ENCODE measurements at regions not wholly inside any gene's neighbourhood (a gene's known extent, or its start where the extent isn't known, plus 50 kb on each side); places are given as distances from the start of the nearest gene placed in this dataset.

DNA sequence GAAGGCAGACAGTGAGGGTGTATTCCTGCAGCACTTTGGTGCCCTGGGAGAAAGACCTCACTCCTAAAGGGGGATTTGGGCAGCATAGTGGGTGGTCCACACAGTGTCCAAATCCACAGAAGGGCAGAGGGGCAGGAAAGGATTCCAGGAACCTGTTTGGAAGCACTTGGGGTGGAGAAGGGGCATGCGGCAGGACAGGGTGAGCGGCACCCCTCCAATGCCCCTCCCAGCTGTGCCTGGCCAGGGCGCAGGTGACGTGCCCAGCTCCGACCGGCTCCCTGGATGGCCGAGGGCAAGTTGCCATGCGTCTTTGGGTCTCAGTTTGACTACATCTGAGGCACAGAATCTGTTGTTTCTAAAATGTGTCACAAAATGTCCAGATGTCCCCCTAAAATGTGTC, 66.5 kb upstream of the HMX1 start:
- 66 to 89% methylated on average over 8 of the region's 8 CpGs for WGBS, 2 donors
- Histone ChIP-seq H3K27me3 (no peaks in the 10 kb centered on the region), H3K4me1 (no peaks in the 10 kb centered on the region), H3K36me3 (ENCODE audit: low read depth, missing control alignments) (no peaks in the 10 kb centered on the region), H3K9me3 (no peaks in the 10 kb centered on the region), H3K27ac (no peak overlapping the region), H3K4me3 (no peak overlapping the region)
- DNase-seq = no peak
- TF ChIP-seq, protein P1, sequence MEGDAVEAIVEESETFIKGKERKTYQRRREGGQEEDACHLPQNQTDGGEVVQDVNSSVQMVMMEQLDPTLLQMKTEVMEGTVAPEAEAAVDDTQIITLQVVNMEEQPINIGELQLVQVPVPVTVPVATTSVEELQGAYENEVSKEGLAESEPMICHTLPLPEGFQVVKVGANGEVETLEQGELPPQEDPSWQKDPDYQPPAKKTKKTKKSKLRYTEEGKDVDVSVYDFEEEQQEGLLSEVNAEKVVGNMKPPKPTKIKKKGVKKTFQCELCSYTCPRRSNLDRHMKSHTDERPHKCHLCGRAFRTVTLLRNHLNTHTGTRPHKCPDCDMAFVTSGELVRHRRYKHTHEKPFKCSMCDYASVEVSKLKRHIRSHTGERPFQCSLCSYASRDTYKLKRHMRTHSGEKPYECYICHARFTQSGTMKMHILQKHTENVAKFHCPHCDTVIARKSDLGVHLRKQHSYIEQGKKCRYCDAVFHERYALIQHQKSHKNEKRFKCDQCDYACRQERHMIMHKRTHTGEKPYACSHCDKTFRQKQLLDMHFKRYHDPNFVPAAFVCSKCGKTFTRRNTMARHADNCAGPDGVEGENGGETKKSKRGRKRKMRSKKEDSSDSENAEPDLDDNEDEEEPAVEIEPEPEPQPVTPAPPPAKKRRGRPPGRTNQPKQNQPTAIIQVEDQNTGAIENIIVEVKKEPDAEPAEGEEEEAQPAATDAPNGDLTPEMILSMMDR (IDR thresholded peaks at IDR 0.05) = no peak
- no peak for TF ChIP-seq POLR2A (IDR thresholded peaks at IDR 0.05)
- intact Hi-C loops (cut with DNase I; ENCODE audit: low total_unique reads) = no loop called here

DNA sequence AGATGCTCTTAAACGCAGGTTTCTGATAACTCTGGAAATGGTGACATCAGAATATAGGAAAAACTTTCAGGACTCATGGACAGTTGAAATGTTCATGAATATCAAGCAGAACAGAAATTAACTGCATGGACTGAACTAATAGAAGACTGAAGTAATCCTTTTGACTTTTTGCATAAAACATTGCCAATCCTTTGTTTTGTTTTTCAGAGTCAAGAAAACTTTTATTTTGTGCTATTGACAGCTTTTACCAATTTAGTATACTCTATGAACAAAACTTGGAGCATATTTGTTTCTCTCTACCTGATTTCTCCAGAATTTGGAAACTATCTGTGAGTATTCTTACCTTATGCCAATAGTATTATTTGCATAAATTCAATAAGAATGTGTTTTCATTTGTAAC, 61.2 kb upstream of the HMX1 start:
- H3K36me3 ChIP-seq (ENCODE audit: low read depth, missing control alignments) = no peaks in the 10 kb centered on the region
- 65 to 72% methylated on average over 1 of the region's 1 CpG for WGBS, 2 donors
- no peak for DNase-seq
- no peak for TF ChIP-seq POLR2A (IDR thresholded peaks at IDR 0.05)
- TF ChIP-seq, protein P1 (IDR thresholded peaks at IDR 0.05) = no peak
- no peaks in the 10 kb centered on the region for H3K27me3 ChIP-seq
- intact Hi-C loops (cut with DNase I; ENCODE audit: low total_unique reads) = no loop called here
- H3K4me1 ChIP-seq = no peaks in the 10 kb centered on the region
- H3K4me3 ChIP-seq = no peak overlapping the region
- no peak overlapping the region for H3K27ac ChIP-seq
- H3K9me3 ChIP-seq = no peaks in the 10 kb centered on the region

DNA sequence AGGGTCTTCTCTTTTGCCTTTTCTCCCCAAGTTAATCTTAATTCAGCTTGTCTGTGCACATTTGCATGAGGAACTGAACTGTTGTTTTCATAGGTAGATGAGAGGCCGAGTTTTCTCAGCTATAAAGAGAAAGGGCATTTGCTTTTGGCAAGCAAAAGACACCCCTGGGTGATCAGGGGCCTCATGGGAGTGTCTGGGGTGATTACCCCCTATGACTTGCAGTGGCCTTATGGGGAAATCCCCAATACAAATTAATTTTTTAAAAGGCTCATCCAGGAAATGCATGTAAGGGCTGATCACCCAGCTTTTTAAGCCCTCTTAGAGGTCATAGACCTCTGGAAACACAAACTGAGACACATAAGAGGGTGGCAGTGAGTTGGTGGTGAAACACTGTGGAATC, 56.4 kb upstream of the HMX1 start:
- H3K27ac ChIP-seq = no peak overlapping the region
- no peaks in the 10 kb centered on the region for H3K36me3 ChIP-seq (ENCODE audit: low read depth, missing control alignments)
- WGBS, 2 donors = 46 to 63% methylated on average over 1 of the region's 1 CpG
- DNase-seq = no peak
- H3K4me3 ChIP-seq = no peak overlapping the region
- intact Hi-C loops (cut with DNase I; ENCODE audit: low total_unique reads) = no loop called here
- H3K27me3 ChIP-seq = no peaks in the 10 kb centered on the region
- no peaks in the 10 kb centered on the region for H3K4me1 ChIP-seq
- H3K9me3 ChIP-seq = no peaks in the 10 kb centered on the region
- TF ChIP-seq POLR2A (IDR thresholded peaks at IDR 0.05) = no peak
- TF ChIP-seq, protein P1 (IDR thresholded peaks at IDR 0.05) = no peak

DNA sequence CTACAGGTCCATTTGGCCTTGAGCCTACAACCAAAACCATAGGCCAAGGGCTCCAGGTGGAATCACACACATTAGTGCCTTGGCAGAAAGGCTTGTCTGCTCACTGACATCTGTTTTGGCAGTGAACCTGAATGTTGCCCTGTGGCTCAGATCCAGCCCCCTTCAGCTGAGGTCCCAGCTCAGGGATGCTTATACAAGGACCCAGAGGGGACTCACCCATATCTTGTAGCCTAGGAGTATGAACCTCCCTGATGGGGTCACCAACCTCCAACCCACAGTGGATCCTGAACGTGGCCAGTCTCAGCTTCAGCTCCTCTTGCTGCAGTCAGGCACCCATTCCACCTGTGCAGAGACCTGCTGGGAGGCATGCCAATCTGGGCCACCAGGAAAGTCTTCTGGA, 50.8 kb upstream of the HMX1 start:
- H3K4me3 ChIP-seq = no peak overlapping the region
- H3K9me3 ChIP-seq = no peaks in the 10 kb centered on the region
- no peak overlapping the region for H3K27ac ChIP-seq
- TF ChIP-seq, protein P1 (IDR thresholded peaks at IDR 0.05) = no peak
- H3K4me1 ChIP-seq = no peaks in the 10 kb centered on the region
- WGBS, 2 donors = 76% methylated on average over 1 of the region's 1 CpG; no CpG with 5 or more reads in 1 of the 2 donors
- intact Hi-C loops (cut with DNase I; ENCODE audit: low total_unique reads) = no loop called here
- H3K36me3 ChIP-seq (ENCODE audit: low read depth, missing control alignments) = no peaks in the 10 kb centered on the region
- no peak for DNase-seq
- H3K27me3 ChIP-seq = no peaks in the 10 kb centered on the region

DNA sequence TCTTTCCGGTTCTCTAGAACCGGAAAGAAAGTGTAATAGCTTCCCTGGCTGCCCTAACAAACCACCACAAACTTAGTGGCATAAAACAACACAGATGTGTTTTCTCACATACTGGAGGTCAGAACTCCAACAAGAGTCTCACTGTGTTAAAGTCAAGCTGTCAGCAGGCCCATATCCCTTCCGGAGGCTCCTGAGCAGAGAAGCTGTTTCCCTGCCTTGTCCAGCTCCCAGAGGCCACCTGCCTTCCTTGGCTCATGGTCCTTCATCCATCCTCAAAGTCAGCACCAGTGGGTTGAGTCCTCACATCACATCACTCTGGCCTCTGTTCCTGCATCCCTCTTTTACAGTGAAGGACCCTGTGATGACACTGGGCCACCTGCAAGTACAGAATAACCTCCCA, 49.8 kb upstream of the HMX1 start:
- Histone ChIP-seq H3K9me3 (no peaks in the 10 kb centered on the region), H3K4me3 (no peak overlapping the region), H3K27ac (no peak overlapping the region), H3K4me1 (no peaks in the 10 kb centered on the region), H3K36me3 (ENCODE audit: low read depth, missing control alignments) (no peaks in the 10 kb centered on the region), H3K27me3 (no peaks in the 10 kb centered on the region)
- WGBS, 2 donors = 49 to 55% methylated on average over 3 of the region's 3 CpGs
- no peak for DNase-seq
- TF ChIP-seq, protein P1 (IDR thresholded peaks at IDR 0.05) = no peak
- no peak for TF ChIP-seq POLR2A (IDR thresholded peaks at IDR 0.05)
- intact Hi-C loops (cut with DNase I; ENCODE audit: low total_unique reads) = no loop called here

Small RNA genes in the stretch of these regions (small RNA-seq; reads per million reads assigned to genes)
- gene SNRPCP16 = 0 reads per million in 2 donors
